Skin epidermis (tissue), 12 donors: ENCODE measurements at regions not wholly inside any gene's neighbourhood (a gene's known extent, or its start where the extent isn't known, plus 50 kb on each side); places are given as distances from the start of the nearest gene placed in this dataset.
"Not testable (repeated sequence)": the region's sequence is repeated elsewhere in the genome, so short reads cannot be mapped to it uniquely, and the experiment has no call there.

Experiments
- H3K27ac ChIP-seq, 21 experiments: fragments of 200-600 bp; sonication (generic) in 11 of 21; one replicate each; pipeline ENCODE4 v1.5.0; 2020; ENCODE audit warnings: mild to moderate bottlenecking in 3 of 21, inconsistent platforms in 2 of 21, moderate library complexity in 2 of 21
- H3K4me3 ChIP-seq, 7 experiments: fragments of 200-600 bp; sonication (generic) in 2 of 7; one replicate each; pipeline ENCODE4 v1.5.0; 2020; ENCODE audit warnings: inconsistent platforms in 2 of 7, mild to moderate bottlenecking in 2 of 7, moderate library complexity in 1 of 7

DNA sequence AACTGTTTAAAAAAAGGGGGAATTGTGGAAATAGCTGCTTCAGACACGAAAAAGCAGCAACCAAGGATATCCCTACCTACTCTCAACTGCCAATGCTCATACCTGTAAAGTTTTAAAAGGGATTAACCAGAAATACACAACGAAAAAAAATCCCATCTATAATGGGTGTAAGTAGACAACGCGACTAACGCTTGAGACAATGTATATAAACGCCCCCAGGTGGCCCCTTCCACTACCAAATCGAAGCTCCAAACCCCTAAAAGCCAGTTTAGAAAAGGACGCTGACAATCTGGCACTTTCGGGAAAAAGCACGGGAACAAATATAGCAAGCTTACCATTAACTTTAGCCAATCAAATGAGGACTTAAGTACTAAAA is 94.5 kb upstream of the BTN3A2 start:
- Histone ChIP-seq H3K27ac (peak overlapping the region in 3 of 21 experiments; percentile 68 to 81 (median 78)), H3K4me3 (peak overlapping the region in 5 of 7 experiments; percentile 32 to 56 (median 45))

- Histone ChIP-seq H3K27ac (peak overlapping the region in 13 of 21 experiments; percentile 46 to 85 (median 78)), H3K4me3 (peak overlapping the region; percentile 32 to 56 (median 43))
Observed at GRCh38 chr6:26270903-26271667, 93.9 kb upstream of the BTN3A2 start.

DNA sequence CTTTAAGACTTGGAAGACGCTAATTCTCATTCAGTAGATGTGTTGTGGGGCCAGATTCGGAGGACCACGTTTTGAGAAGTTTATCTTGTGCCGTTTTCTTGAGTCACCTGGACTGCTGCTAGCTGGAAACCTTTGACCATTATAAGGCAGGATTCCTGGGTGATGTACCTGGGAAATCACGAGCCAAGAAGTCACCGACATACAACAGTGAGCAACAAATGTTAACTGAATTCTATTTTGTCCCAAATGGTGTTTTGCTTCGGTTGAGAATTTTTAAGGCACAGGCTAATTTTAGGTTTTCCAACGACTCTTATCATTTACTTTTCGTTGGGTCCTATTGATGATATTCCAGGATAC is 93.4 kb upstream of the BTN3A2 start:
- Histone ChIP-seq H3K27ac (peak overlapping the region in 17 of 21 experiments; percentile 37 to 85 (median 71)), H3K4me3 (peak overlapping the region; percentile 32 to 56 (median 43))

DNA sequence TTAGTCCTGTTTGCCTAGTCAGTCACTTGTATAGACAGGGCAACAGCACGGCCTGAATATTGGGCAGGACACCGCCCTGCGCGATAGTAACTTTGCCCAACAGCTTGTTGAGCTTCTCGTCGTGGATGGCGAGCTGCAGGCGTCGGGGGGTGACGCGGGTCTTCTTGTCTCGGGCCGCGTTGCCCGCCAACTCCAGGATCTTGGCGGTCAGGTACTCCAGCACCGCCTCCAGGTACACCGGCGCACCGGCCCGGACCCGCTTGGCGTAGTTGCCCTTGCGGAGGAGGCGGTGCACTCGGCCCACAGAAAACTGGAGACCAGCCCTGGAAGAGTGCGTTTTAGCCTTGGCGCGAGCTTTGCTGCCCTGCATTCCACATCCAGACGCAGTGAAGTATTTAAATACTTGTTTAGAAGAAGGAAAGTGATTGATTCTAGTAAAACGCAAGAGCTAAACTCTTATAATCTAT is 92.8 kb upstream of the BTN3A2 start:
- peak overlapping the region; percentile 32 to 56 (median 43) for H3K4me3 ChIP-seq
- peak overlapping the region in 19 of 21 experiments; percentile 37 to 85 (median 71) for H3K27ac ChIP-seq

DNA sequence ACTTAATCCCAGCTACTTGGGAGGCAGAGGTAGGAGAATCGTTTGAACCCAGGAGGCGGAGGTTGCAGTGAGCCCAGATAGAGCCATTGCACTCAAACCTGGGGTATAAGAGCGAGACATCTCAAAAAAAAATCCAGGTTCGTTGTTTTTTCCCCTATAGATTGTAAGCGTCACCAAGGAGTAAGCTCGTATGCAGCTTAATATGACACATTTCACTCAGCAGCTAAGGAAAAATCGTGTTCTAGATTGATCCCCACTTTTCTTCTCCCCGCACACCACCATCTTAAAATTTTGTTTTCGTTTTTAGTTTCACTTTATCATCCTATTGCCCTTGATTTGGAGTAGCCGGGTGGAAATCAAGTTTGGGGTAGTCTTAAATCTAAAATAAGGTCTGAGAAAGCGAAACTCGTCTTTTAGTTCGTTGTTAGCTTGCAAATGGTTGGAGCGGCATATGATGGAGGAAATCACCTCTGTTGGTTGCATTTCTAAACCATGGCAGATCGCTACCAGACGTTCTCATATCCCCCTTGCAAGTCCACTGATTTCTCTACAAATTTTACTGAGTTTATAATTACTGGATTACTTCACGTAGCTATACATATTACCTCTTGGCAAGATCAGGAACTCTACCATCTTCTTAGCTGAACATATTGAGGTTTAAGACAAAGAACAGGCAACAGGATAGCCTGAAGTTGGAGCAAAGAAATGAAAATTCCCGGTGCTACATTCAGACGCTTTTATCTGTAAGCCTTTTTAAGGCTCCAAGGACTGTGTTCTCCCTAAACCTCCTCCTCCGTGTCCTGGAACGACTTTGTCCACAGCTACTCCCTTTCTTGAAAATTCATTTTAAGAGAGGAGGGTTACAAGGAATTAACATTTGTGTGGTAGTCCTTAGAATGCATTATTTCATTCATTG is 91.1 kb upstream of the BTN3A2 start:
- H3K27ac ChIP-seq, result peak overlapping the region; percentile 16 to 92 (median 79)

DNA sequence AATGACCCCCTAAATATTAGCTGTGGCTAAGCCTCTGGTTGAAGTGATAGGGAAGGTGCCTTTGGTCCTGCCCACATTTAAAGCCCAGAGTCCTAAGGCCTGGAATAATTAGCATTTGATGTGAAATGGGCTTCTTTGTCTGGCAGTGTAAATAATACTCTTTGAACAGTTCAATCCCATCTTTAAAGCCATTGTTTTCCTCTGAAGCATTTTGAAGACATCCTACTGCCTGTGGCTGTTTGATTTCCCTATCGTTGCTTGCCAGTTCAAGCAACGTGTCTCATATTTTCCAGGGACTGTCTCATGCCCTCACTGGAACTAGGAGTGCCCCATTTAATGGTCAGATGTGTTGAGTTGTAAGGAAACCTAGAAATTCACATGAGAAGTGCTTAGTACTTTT is 89.3 kb upstream of the BTN3A2 start:
- H3K27ac ChIP-seq, result no peak overlapping the region
- no peak overlapping the region for H3K4me3 ChIP-seq

More for the DNA sequence above, 91.1 kb upstream of the BTN3A2 start:
- peak overlapping the region; percentile 32 to 56 (median 43) for H3K4me3 ChIP-seq

DNA sequence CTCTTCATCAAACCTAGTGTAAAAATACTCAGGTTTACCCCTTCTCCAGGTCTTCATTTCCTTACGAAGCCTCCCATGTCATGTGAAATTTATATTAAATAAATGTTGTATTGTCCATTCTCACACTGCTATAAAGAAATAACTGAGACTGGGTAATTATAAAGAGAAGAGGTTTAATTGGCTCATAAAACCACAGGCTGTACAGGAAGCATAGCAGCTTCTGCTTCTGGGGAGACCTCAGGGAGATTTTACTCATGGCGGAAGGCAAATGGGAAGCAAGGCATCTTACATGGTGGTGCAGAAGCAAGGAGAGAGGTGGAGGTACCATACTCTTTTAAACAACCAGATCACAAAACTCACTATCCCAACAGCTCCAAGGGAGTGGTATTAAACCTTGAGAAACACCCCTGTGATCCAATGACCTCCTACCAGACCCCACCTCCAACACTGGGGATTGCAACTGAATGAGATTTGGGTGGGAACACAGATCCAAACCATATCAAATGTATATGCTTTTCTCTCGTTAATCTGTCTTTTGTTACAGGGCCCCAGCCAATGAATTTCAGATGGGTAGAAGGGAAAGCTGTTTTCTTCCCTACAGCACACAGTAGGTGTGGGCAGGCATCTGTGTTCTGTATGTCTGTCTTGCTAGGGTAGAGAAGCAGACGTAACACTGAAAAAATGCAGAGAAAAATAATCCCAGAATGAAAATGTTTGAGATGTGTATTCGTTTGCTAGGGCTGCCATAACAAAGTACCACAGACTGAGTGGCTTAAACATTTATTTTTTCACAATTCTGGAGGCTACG is 88.0 kb upstream of the BTN3A2 start:
- no peak overlapping the region for H3K4me3 ChIP-seq
- no peak overlapping the region for H3K27ac ChIP-seq

DNA sequence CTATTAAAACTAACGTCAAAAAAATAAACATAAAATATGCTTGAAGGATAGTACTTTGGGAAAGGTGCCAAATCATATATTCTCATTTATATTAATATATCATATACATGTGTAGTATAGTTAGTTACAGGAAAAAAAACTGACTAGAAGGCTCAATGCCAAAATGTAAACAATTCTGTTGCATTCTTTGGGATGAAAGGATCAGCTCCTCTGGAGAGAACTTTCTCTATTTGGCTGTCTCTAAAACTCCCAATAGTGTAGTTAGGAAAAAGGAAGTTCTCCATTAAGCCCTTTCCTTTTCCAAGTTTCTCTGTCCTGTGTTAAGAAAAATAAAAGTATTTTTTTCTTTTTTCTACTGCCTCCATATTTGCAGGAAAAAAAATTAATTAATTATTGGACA is 86.5 kb upstream of the BTN3A2 start:
- Histone ChIP-seq H3K27ac (no peak overlapping the region), H3K4me3 (no peak overlapping the region)

DNA sequence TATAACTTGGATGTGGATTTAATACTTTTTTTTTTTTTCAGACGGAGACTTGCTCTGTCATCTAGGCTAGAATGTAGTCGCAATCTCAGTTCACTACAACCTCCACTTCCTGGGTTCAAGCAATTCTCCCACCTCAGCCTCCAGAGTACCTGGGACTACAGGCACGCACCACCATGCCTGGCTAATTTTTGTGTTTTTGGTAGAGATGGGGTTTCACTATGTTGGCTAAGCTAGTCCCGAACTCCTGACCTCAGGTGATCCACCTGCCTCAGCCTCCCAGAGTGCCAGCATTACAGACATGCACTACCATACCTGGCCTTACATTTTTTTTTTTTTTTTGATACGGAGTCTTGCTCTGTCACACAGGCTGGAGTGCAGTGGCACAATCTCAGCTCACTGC is 85.6 kb upstream of the BTN3A2 start:
- not testable (repeated sequence) for H3K4me3 ChIP-seq

DNA sequence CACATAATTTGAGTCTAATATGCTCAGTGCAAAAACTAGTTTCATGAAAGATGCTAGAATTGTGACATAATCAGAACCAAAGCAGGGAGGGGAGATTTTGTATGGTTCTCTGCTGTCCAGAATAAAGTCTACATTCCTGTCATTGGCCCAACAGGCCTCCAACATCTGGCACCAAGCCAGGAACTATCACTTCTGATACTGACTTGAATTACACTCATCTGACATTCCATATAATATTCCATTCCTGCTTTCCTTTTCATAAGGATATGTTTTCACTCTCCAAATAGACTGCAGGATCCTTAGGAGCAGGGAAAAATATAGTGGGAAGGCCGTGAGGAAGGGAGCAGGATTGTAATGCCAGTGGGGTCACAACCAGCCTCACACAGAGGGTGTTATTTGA is 84.6 kb upstream of the BTN3A2 start:
- Histone ChIP-seq H3K4me3 (no peak overlapping the region), H3K27ac (no peak overlapping the region)

More for the DNA sequence above, 85.6 kb upstream of the BTN3A2 start:
- not testable (repeated sequence) for H3K27ac ChIP-seq

- Histone ChIP-seq H3K4me3 (peak overlapping the region; percentile 49 to 70 (median 58)), H3K27ac (peak overlapping the region in 20 of 21 experiments; percentile 81 to 99 (median 91))
Observed at GRCh38 chr6:26284537-26285142, 80.4 kb upstream of the BTN3A2 start.

- peak overlapping the region; percentile 17 to 99 (median 91) for H3K27ac ChIP-seq
Observed at GRCh38 chr6:26285143-26286134, 79.6 kb upstream of the BTN3A2 start.

DNA sequence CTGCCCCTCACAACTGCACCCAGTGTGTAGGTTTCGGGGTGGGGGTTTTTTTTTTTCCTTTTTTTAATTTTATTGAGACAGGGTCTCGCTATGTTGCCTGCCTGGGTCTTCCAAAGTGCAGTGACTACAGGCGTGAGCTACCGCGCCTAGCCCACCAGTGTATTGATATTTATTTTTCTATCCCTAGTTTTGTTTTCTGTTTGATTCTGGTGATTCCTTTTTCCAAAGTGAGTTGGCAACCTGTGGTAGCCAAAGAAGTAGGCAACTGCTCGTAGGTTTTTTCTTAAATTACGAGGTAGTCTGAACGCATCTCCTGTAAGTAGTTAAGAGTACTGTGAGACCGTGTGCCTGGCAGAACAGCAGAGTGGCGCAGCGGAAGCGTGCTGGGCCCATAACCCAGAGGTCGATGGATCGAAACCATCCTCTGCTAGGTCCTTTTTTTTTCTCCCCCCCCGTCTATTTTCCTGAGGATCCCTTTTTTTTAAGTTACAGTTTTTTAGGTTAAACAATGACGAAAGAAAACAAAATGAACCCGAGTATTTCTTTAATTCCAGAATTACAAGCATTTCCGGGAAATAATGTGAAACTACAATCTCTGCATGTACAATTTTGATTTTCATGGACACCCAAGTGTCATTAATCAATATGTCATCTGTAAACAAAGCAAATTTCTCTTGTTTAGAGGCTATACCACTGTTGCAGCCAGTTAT is 78.7 kb upstream of the BTN3A2 start:
- peak overlapping the region; percentile 17 to 99 (median 91) for H3K27ac ChIP-seq
- H3K4me3 ChIP-seq, result peak overlapping the region; percentile 49 to 70 (median 58)

More at GRCh38 chr6:26285143-26286134, 79.6 kb upstream of the BTN3A2 start:
- peak overlapping the region; percentile 49 to 70 (median 58) for H3K4me3 ChIP-seq

DNA sequence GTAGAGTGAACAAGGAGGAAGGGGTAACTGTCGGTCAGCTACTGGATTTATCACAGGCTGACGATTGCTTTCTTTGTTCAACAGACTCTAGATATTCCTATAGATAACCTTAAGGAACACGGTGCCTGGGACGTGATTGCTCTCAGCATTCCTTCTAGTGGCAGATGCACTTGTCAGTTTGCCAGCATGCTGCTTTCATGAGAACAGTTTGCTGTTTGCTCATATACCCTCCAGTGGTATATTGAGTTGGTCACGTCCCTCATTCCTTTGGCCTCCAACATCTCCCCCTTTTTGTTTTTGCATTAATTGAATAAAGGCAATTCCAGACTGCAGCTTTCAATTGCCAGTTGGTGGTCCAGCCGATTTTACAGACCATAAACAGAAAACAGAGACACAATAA is 76.8 kb upstream of the BTN3A2 start:
- Histone ChIP-seq H3K27ac (no peak overlapping the region), H3K4me3 (no peak overlapping the region)

DNA sequence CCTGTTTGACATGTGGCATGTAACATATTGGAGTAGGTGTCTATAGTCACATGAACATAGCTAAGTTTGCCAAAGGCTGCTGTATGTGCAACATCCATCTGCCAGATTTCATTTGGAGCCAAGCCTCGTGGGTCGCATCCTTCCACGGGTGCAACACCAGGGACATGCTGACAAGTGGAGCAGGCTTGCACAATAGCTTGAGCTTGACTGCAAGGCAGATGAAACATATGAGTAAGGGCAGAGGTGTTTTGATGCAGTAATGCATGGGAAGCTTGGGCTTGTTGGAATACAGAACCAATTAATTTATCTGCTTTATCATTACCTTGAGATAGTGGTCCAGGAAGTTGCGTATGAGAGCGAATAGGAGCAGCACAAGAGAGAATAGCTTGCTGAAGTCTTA is 74.1 kb upstream of the BTN3A2 start:
- Histone ChIP-seq H3K27ac (no peak overlapping the region), H3K4me3 (no peak overlapping the region)

DNA sequence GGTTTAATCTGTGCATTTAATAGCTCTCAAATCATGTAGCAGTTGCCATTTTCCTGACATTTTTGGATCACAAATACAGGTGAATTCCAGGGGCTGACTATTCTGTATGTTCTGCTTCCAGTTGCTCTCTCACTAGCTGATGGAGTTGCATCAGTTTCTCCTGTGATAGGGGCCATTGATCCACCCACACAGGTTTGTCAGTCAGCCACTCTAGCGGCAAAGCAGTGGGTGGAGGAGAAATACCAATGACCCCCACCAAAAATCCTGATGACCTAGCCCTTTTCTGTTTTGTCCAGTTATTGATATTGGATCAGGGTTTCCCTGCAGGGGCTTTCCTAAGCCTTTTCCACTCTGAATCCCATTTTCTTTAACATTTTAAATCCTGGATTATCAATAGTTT is 72.3 kb upstream of the BTN3A2 start:
- Histone ChIP-seq H3K4me3 (no peak overlapping the region), H3K27ac (no peak overlapping the region)

GRCh38 chr6:26294302-26294701 is 70.7 kb upstream of the BTN3A2 start:
- no peak overlapping the region for H3K27ac ChIP-seq
- H3K4me3 ChIP-seq, result no peak overlapping the region
